Activated T-cell treated with anti-CD3 and anti-CD28 coated beads for 4 hours (primary cell): ENCODE measurements at regions not wholly inside any gene's neighbourhood (a gene's known extent, or its start where the extent isn't known, plus 50 kb on each side); places are given as distances from the start of the nearest gene placed in this dataset.

Experiments
- DNase-seq: peaks from one replicate; pipeline ENCODE4 v3.0.0-alpha.2; 2020

- no peak for DNase-seq
These were observed 240.6 kb upstream of the PDGFD start for GRCh38 chr11:104404231-104405175.

- DNase-seq, result no peak
These were observed 239.0 kb upstream of the PDGFD start for GRCh38 chr11:104402812-104403521.

GRCh38 chr11:104394508-104394907 lies 230.6 kb upstream of the PDGFD start:
- DNase-seq, result no peak

GRCh38 chr11:104390651-104391050 lies 226.7 kb upstream of the PDGFD start:
- DNase-seq, result no peak

GRCh38 chr11:104385884-104386283 lies 221.9 kb upstream of the PDGFD start:
- DNase-seq, result no peak

GRCh38 chr11:104380358-104380757 lies 216.4 kb upstream of the PDGFD start:
- no peak for DNase-seq

GRCh38 chr11:104372111-104372510 lies 208.2 kb upstream of the PDGFD start:
- DNase-seq, result no peak

- no peak for DNase-seq
These were observed 206.5 kb upstream of the PDGFD start for GRCh38 chr11:104370478-104370877.

- DNase-seq, result no peak
These were observed 205.8 kb upstream of the PDGFD start for GRCh38 chr11:104369761-104370160.

GRCh38 chr11:104366321-104366734 lies 202.4 kb upstream of the PDGFD start:
- no peak for DNase-seq

GRCh38 chr11:104365676-104366075 lies 201.7 kb upstream of the PDGFD start:
- DNase-seq, result no peak

GRCh38 chr11:104361975-104362374 lies 198.0 kb upstream of the PDGFD start:
- DNase-seq, result no peak

GRCh38 chr11:104352036-104352435 lies 188.1 kb upstream of the PDGFD start:
- no peak for DNase-seq

GRCh38 chr11:104343578-104343977 lies 179.6 kb upstream of the PDGFD start:
- DNase-seq, result no peak

GRCh38 chr11:104340590-104340989 lies 176.6 kb upstream of the PDGFD start:
- no peak for DNase-seq

- no peak for DNase-seq
These were observed 175.5 kb upstream of the PDGFD start for GRCh38 chr11:104339380-104339831.

- no peak for DNase-seq
These were observed 174.2 kb upstream of the PDGFD start for GRCh38 chr11:104338186-104338585.

GRCh38 chr11:104337273-104337672 lies 173.3 kb upstream of the PDGFD start:
- no peak for DNase-seq

GRCh38 chr11:104333977-104334376 lies 170.0 kb upstream of the PDGFD start:
- no peak for DNase-seq

GRCh38 chr11:104332110-104332509 lies 168.2 kb upstream of the PDGFD start:
- DNase-seq, result no peak

GRCh38 chr11:104329078-104329665 lies 165.2 kb upstream of the PDGFD start:
- no peak for DNase-seq

GRCh38 chr11:104328512-104328907 lies 164.6 kb upstream of the PDGFD start:
- DNase-seq, result no peak

GRCh38 chr11:104327861-104328511 lies 164.0 kb upstream of the PDGFD start:
- no peak for DNase-seq
